HFFc6 (cell line): ENCODE measurements at regions not wholly inside any gene's neighbourhood (a gene's known extent, or its start where the extent isn't known, plus 50 kb on each side); places are given as distances from the start of the nearest gene placed in this dataset.
"Not testable (repeated sequence)": the region's sequence is repeated elsewhere in the genome, so short reads cannot be mapped to it uniquely, and the experiment has no call there.

Experiments used
- DNase-seq: peaks from one replicate; pipeline ENCODE4 v3.0.0-alpha.2; 2018
- H3K27ac Mint-ChIP-seq: 2 replicates; pipeline ENCODE4 v1.8.0; 2020; ENCODE audit warnings: mild to moderate bottlenecking, mixed read lengths
- H3K27me3 Mint-ChIP-seq: 2 replicates; pipeline ENCODE4 v1.8.0; 2021; ENCODE audit warnings: mild to moderate bottlenecking, moderate library complexity, mixed read lengths; ENCODE audit not compliant: insufficient read depth
- H3K36me3 Mint-ChIP-seq: 2 replicates; pipeline ENCODE4 v1.8.0; 2021; ENCODE audit warnings: low read depth, mixed read lengths
- H3K4me1 Mint-ChIP-seq: 2 replicates; pipeline ENCODE4 v1.8.0; 2020; ENCODE audit warnings: low read depth, mixed read lengths
- H3K4me3 Mint-ChIP-seq: 2 replicates; pipeline ENCODE4 v1.8.0; 2020; ENCODE audit warnings: mild to moderate bottlenecking, moderate library complexity, mixed read lengths
- H3K9me3 Mint-ChIP-seq: 2 replicates; pipeline ENCODE4 v1.8.0; 2020; ENCODE audit warnings: mild to moderate bottlenecking, mixed read lengths
- CTCF ChIP-seq: fragments of 200-600 bp; sonication (generic); IDR thresholded peaks from 2 replicates; pipeline ENCODE4 v1.5.0; 2021; ENCODE audit warnings: antibody characterized with exemption, mild to moderate bottlenecking

- Mint-ChIP-seq H3K9me3 (no peaks in the 10 kb centered on the region), H3K4me1 (no peaks in the 10 kb centered on the region; the same call in 1 of the 2 replicates), H3K4me3 (no peak overlapping the region), H3K27me3 (peaks cover 5% of the 10 kb centered on the region), H3K36me3 (no peaks in the 10 kb centered on the region), H3K27ac (no peak overlapping the region)
- no peak for TF ChIP-seq CTCF
- no peak for DNase-seq
Observed at GRCh38 chr2:67329513-67329912, 67.6 kb upstream of the ETAA1 start.

GRCh38 chr2:67329951-67330350, 67.2 kb upstream of the ETAA1 start:
- no peaks in the 10 kb centered on the region; the same call in 1 of the 2 replicates for H3K4me1 Mint-ChIP-seq
- no peak overlapping the region for H3K27ac Mint-ChIP-seq
- TF ChIP-seq CTCF = no peak
- H3K9me3 Mint-ChIP-seq = no peaks in the 10 kb centered on the region
- H3K4me3 Mint-ChIP-seq = no peak overlapping the region
- no peaks in the 10 kb centered on the region for H3K36me3 Mint-ChIP-seq
- DNase-seq = no peak
- peaks cover 2% of the 10 kb centered on the region for H3K27me3 Mint-ChIP-seq

DNA sequence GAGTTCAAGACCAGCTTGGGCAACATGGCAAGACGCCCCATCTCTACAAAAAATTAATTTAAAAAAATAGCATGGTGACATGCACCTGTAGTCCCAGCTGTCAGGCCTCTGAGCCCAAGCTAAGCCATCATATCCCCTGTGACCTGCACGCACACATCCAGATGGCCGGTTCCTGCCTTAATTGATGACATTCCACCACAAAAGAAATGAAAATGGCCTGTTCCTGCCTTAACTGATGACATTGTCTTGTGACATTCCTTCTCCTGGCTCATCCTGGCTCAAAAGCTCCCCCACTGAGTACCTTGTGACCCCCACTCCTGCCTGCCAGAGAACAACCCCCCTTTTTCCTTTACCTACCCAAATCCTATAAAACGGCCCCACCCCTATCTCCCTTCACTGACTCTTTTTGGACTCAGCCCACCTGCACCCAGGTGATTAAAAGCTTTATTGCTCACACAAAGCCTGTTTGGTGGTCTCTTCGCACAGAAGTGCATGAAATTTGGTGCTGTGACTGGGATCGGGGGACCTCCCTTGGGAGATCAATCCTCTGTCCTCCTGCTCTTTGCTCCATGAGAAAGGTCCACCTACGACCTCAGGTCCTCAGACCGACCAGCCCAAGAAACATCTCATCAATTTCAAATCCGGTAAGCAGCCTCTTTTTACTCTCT, 65.6 kb upstream of the ETAA1 start:
- not testable (repeated sequence) for H3K9me3 Mint-ChIP-seq, H3K4me3 Mint-ChIP-seq, H3K27ac Mint-ChIP-seq, H3K27me3 Mint-ChIP-seq, H3K36me3 Mint-ChIP-seq, DNase-seq, H3K4me1 Mint-ChIP-seq

DNA sequence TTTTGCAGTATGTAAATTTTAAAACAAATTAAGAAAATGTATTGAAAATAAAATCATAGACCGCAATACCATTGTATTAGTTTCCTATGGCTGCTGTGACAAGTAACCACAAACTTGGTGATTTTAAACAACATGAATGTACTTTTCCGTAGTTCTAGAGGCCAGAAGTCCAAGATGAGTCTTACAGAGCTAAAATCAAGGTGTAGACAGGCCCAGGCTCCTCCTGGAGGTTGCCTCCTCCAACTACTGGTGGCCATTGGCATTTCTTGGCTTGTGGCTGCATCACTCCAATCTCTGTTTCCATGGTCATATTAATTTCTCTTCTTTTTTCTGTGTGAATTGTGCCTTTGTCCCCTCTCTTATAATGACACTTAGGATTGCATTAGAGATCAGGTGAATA, 59.2 kb upstream of the ETAA1 start:
- H3K4me1 Mint-ChIP-seq = no peaks in the 10 kb centered on the region
- DNase-seq = no peak

DNA sequence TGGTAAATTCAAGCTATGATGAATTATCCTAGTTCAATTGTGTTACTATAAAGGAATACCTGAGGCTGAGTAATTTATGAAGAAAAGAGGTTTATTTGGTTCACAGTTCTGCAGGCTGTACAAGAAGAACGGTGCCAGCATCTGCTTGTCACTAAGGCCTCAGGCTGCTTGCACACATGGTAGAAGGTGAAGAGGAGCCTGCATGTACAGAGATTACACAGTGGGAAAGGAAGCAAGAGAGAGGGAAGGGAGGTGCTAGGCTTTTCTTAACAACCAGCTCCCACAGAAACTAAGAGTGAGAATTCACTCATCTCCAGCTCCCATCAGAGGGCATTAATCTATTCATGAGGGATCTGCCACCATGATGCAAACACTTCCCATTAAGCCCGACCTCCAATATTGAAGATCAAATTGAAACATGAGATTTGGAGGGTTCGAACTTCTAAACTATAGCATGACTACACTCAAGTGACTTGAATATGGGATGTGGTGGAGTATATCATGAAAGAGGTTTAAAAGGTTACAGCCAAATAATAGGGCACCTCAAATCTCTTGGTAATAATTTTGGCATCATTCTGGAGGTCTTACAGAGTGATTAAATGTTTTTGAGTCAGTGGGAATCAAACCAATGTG, 58.4 kb upstream of the ETAA1 start:
- Mint-ChIP-seq H3K4me3 (no peak overlapping the region), H3K36me3 (0 out of 2 replicates have a peak, but pooled peaks cover 5% of the 10 kb centered on the region), H3K27me3 (peaks cover 1% of the 10 kb centered on the region; the same call in 1 of the 2 replicates), H3K9me3 (no peaks in the 10 kb centered on the region), H3K27ac (no peak overlapping the region), H3K4me1 (no peaks in the 10 kb centered on the region)
- TF ChIP-seq CTCF = no peak
- no peak for DNase-seq

More for the DNA sequence above, 59.2 kb upstream of the ETAA1 start:
- Mint-ChIP-seq H3K27me3 (peaks cover 1% of the 10 kb centered on the region; the same call in 1 of the 2 replicates), H3K36me3 (0 out of 2 replicates have a peak, but pooled peaks cover 5% of the 10 kb centered on the region), H3K4me3 (no peak overlapping the region), H3K27ac (no peak overlapping the region), H3K9me3 (no peaks in the 10 kb centered on the region)
- no peak for TF ChIP-seq CTCF

- no peak for DNase-seq
- no peaks in the 10 kb centered on the region for H3K9me3 Mint-ChIP-seq
- no peak for TF ChIP-seq CTCF
- no peak overlapping the region for H3K4me3 Mint-ChIP-seq
- H3K4me1 Mint-ChIP-seq = no peaks in the 10 kb centered on the region
- 0 out of 2 replicates have a peak, but pooled peaks cover 5% of the 10 kb centered on the region for H3K36me3 Mint-ChIP-seq
- no peak overlapping the region for H3K27ac Mint-ChIP-seq
- peaks cover 1% of the 10 kb centered on the region; the same call in 1 of the 2 replicates for H3K27me3 Mint-ChIP-seq
Observed at GRCh38 chr2:67339234-67339885, 57.8 kb upstream of the ETAA1 start.
